ENCODE measurements at regions not wholly inside any gene's neighbourhood (a gene's known extent, or its start where the extent isn't known, plus 50 kb on each side); places are given as distances from the start of the nearest gene placed in this dataset.

DNA sequence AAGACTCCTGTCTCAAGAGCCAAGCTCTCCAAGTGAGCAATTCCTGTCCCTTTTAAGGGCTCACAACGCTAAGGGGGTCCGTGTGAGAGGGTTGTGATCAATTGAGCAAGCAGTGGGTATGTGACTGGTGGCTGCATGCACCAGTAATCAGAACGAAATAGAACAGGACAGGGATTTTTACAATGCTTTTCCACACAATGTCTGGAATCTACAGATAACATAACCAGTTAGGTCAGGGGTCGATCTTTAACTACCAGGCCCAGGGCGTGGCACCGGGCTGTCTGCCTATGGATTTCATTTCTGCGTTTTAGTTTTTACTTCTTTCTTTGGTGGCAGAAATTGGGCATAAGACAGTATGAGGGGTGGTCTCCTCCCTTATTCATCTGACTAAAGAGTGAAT, 54.9 kb upstream of the SP4 start:
- TF ChIP-seq, protein P1, sequence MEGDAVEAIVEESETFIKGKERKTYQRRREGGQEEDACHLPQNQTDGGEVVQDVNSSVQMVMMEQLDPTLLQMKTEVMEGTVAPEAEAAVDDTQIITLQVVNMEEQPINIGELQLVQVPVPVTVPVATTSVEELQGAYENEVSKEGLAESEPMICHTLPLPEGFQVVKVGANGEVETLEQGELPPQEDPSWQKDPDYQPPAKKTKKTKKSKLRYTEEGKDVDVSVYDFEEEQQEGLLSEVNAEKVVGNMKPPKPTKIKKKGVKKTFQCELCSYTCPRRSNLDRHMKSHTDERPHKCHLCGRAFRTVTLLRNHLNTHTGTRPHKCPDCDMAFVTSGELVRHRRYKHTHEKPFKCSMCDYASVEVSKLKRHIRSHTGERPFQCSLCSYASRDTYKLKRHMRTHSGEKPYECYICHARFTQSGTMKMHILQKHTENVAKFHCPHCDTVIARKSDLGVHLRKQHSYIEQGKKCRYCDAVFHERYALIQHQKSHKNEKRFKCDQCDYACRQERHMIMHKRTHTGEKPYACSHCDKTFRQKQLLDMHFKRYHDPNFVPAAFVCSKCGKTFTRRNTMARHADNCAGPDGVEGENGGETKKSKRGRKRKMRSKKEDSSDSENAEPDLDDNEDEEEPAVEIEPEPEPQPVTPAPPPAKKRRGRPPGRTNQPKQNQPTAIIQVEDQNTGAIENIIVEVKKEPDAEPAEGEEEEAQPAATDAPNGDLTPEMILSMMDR (conservative IDR thresholded peaks at IDR 0.05; ENCODE audit: low read length) = no peak
- TF ChIP-seq EZH2phosphoT487 (IDR thresholded peaks at IDR 0.05; ENCODE audit: borderline replicate concordance, low read depth, low read length) = no peak

Measured in OCI-LY7 (cell line).